Ascending aorta (tissue), 2 donors: ENCODE measurements at regions not wholly inside any gene's neighbourhood (a gene's known extent, or its start where the extent isn't known, plus 50 kb on each side); places are given as distances from the start of the nearest gene placed in this dataset.

ENCODE experiments used
- DNase-seq, 2 donors: peaks; one replicate each; pipeline ENCODE4 v3.0.0-alpha.2; 2019; ENCODE audit warnings: low spot score in 2 of 2
- H3K27ac ChIP-seq, 2 donors: fragments of 200-600 bp; sonication (generic); one replicate each; pipeline ENCODE4 v1.5.1; 2016 to 2017; ENCODE audit warnings: mild to moderate bottlenecking in 1 of 2
- H3K27me3 ChIP-seq: fragments of 200-600 bp; sonication (generic); one replicate; pipeline ENCODE4 v1.5.1; 2017
- H3K36me3 ChIP-seq, 2 donors: fragments of 200-600 bp; sonication (generic); one replicate each; pipeline ENCODE4 v1.5.1; 2016
- H3K4me1 ChIP-seq, 2 donors: fragments of 200-600 bp; sonication (generic); one replicate each; pipeline ENCODE4 v1.5.1; 2016 to 2017; ENCODE audit warnings: mild to moderate bottlenecking in 1 of 2
- H3K4me3 ChIP-seq, 2 donors: fragments of 200-600 bp; sonication (generic); one replicate each; pipeline ENCODE4 v1.5.1; 2016 to 2017; ENCODE audit warnings: mild to moderate bottlenecking in 1 of 2
- H3K9me3 ChIP-seq, 2 donors: fragments of 200-600 bp; sonication (generic); one replicate each; pipeline ENCODE4 v1.5.1; 2016
- intact Hi-C: fragments of 100-400 bp; cut with DNase I; formaldehyde crosslinking; loops from one replicate; pipeline ENCODE4 v1.15.1; 2023
- TF ChIP-seq, protein P1 (sequence below), 3 experiments: fragments of 200-600 bp in 2 of 3; fragments of 450-650 bp in 1 of 3; sonication (generic) in 2 of 3; IDR thresholded peaks; one replicate each; pipeline ENCODE4 v1.5.1; 2016 to 2019; ENCODE audit warnings: antibody characterized with exemption in 3 of 3, mild to moderate bottlenecking in 1 of 3, moderate library complexity in 1 of 3

DNA sequence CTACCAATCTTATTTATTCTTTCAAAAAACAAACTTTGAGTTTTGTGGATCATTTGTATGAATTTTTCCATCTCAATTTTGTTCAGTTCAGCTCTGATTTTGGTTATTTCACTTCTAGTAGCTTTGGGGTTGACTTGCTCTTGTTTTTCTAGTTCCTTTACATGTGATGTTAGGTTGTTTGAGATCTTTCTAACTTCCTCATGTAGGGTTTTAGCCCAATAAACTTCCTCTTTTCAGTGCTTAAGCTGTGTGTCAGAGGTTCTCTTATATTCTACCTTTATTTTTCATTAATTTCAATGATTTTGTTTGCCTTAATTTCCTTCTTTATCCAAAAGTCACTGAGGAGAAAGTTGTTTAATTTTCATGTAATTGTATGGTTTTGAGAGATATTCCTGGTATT is 860.4 kb upstream of the FBXO33 start:
- Histone ChIP-seq H3K27ac (no peak overlapping the region), H3K4me3 (no peak overlapping the region), H3K4me1 (no peaks in the 10 kb centered on the region), H3K9me3 (no peaks in the 10 kb centered on the region), H3K27me3 (no peaks in the 10 kb centered on the region), H3K36me3 (no peaks in the 10 kb centered on the region)
- intact Hi-C loops = no loop called here
- TF ChIP-seq, protein P1, sequence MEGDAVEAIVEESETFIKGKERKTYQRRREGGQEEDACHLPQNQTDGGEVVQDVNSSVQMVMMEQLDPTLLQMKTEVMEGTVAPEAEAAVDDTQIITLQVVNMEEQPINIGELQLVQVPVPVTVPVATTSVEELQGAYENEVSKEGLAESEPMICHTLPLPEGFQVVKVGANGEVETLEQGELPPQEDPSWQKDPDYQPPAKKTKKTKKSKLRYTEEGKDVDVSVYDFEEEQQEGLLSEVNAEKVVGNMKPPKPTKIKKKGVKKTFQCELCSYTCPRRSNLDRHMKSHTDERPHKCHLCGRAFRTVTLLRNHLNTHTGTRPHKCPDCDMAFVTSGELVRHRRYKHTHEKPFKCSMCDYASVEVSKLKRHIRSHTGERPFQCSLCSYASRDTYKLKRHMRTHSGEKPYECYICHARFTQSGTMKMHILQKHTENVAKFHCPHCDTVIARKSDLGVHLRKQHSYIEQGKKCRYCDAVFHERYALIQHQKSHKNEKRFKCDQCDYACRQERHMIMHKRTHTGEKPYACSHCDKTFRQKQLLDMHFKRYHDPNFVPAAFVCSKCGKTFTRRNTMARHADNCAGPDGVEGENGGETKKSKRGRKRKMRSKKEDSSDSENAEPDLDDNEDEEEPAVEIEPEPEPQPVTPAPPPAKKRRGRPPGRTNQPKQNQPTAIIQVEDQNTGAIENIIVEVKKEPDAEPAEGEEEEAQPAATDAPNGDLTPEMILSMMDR (IDR thresholded peaks at IDR 0.05) = no peak
- DNase-seq = no peak

DNA sequence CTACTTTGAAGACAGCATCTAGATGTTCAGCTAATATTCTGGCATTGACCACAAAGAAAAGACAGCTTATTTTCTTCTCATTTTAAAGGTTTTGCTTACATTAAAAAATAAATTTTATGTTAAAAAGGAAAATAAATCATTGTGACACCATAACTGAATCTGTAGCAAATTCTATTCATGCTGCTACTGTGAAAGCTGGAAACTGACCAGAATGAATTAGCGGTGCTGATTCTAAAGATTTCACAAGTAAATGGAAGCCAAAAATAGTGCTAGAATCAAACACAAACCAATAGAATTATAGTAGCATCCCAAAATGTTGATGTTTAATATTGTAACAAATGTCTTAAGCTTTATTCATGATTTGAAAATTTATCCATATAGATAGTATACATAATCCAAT is 850.0 kb upstream of the FBXO33 start:
- TF ChIP-seq, protein P1 (IDR thresholded peaks at IDR 0.05) = no peak
- no peak overlapping the region for H3K4me3 ChIP-seq
- intact Hi-C loops = no loop called here
- no peaks in the 10 kb centered on the region for H3K27me3 ChIP-seq
- no peak overlapping the region for H3K27ac ChIP-seq
- H3K4me1 ChIP-seq = no peaks in the 10 kb centered on the region
- peaks cover 0 to 4% of the 10 kb centered on the region in 2 donors for H3K9me3 ChIP-seq
- no peaks in the 10 kb centered on the region for H3K36me3 ChIP-seq
- DNase-seq = no peak

DNA sequence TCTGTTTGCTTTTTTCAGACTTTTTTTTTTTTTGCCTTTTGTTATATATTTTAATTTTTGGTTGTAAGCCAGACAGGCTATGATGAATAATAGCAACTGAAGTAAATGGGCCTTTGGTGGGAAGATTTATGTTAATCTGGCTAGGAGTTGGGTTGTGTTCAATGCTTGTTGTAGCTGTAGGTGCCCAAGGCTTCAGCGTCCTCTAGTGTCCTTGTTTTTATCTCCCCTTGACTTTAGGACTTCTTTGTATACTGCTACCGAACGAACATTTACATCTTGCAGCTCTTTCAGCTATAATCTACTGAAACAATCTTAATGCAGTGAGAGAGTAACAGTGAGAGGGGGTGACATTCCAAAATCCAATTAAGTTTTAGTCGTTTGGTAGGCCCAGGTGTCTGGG is 848.4 kb upstream of the FBXO33 start:
- intact Hi-C loops = no loop called here
- no peak for DNase-seq
- Histone ChIP-seq H3K36me3 (no peaks in the 10 kb centered on the region), H3K27ac (no peak overlapping the region), H3K9me3 (no peaks in the 10 kb centered on the region), H3K4me3 (no peak overlapping the region), H3K4me1 (no peaks in the 10 kb centered on the region), H3K27me3 (no peaks in the 10 kb centered on the region)
- TF ChIP-seq, protein P1 (IDR thresholded peaks at IDR 0.05) = no peak

DNA sequence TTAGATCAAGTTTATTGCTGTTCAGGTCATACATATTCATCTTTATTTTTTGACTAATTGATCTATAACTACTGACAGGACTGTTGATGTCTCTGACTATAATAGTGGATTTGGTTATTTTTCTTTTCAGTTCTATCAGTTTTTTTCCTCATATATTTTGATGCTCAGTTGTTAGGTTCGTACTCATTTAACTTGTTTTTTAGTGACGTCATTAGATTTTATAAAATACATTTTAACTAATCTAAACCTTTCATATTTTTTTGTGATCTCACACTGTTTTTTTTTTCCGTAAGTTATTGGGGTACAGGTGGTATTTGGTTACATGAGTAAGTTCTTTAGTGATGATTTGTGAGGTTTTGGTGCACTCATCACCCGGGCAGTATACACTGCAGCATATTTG is 841.2 kb upstream of the FBXO33 start:
- no peak overlapping the region for H3K27ac ChIP-seq
- no peaks in the 10 kb centered on the region for H3K36me3 ChIP-seq
- intact Hi-C loops = no loop called here
- H3K27me3 ChIP-seq = no peaks in the 10 kb centered on the region
- no peak overlapping the region for H3K4me3 ChIP-seq
- TF ChIP-seq, protein P1 (IDR thresholded peaks at IDR 0.05) = no peak
- H3K9me3 ChIP-seq = no peaks in the 10 kb centered on the region
- DNase-seq = no peak
- no peaks in the 10 kb centered on the region for H3K4me1 ChIP-seq

DNA sequence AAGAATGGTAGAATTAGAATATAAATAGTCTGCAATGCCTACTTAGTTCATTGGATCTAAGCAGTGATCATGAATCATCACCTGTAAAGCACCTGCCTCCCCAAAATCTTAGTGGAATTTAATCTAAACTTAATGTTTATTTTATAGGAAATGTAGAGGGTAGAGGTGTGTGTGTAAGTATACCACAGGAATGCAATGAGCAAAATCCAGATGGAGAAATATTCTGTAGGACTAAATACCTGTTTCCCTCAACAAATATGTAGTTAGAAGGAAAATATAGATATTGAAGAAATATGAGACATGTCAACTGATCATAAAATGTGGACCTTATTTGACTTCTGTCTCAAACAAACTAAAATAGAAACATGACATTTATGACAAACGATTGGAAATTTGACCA is 839.2 kb upstream of the FBXO33 start:
- H3K4me3 ChIP-seq = no peak overlapping the region
- no peak for DNase-seq
- H3K9me3 ChIP-seq = no peaks in the 10 kb centered on the region
- TF ChIP-seq, protein P1 (IDR thresholded peaks at IDR 0.05) = no peak
- H3K27me3 ChIP-seq = no peaks in the 10 kb centered on the region
- H3K4me1 ChIP-seq = no peaks in the 10 kb centered on the region
- intact Hi-C loops = no loop called here
- H3K36me3 ChIP-seq = no peaks in the 10 kb centered on the region
- no peak overlapping the region for H3K27ac ChIP-seq

DNA sequence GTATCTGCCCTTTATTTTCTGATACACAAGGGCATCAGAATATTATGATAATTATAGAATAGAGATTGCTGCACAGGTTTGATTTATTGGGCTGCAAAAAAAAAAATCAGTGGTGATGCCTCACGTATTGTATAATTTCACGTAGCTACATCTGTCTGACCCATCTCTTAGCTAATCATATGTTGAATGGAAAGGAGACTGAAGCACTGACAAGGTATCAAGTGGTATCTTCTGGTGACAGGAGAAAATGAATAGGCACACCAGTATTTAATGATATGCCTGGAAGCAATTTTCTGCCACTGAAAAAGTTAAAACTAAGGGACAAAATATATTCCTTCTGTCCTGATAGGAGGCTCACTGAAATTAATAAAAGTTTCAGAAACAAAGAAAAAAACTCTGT is 837.2 kb upstream of the FBXO33 start:
- H3K4me3 ChIP-seq = no peak overlapping the region
- no peaks in the 10 kb centered on the region for H3K27me3 ChIP-seq
- H3K9me3 ChIP-seq = no peaks in the 10 kb centered on the region
- no peaks in the 10 kb centered on the region for H3K4me1 ChIP-seq
- intact Hi-C loops = no loop called here
- DNase-seq = no peak
- H3K27ac ChIP-seq = no peak overlapping the region
- no peaks in the 10 kb centered on the region for H3K36me3 ChIP-seq
- TF ChIP-seq, protein P1 (IDR thresholded peaks at IDR 0.05) = no peak
